Stimulated activated CD4-positive, alpha-beta T cell treated with anti-CD3 and anti-CD28 coated beads, Interleukin-12 subunit alpha, Interleukin-12 subunit beta, amount 100 ng/mL, for 48 hours (primary cell): ENCODE measurements at regions not wholly inside any gene's neighbourhood (a gene's known extent, or its start where the extent isn't known, plus 50 kb on each side); places are given as distances from the start of the nearest gene placed in this dataset.
"Not testable (repeated sequence)": the region's sequence is repeated elsewhere in the genome, so short reads cannot be mapped to it uniquely, and the experiment has no call there.

Experiments used
- DNase-seq, 3 donors: peaks; one replicate each; pipeline ENCODE4 v3.0.0-alpha.2; 2020; ENCODE audit warnings: low read depth in 2 of 3, low spot score in 1 of 3

- no peak for DNase-seq
These were observed 305.9 kb upstream of the USP25 start for GRCh38 chr21:15423676-15424445.

GRCh38 chr21:15425049-15425448, 304.7 kb upstream of the USP25 start:
- no peak for DNase-seq

- no peak for DNase-seq
These were observed 299.8 kb upstream of the USP25 start for GRCh38 chr21:15430023-15430422.

GRCh38 chr21:15430577-15430976, 299.2 kb upstream of the USP25 start:
- DNase-seq: no peak

- no peak for DNase-seq
These were observed 298.7 kb upstream of the USP25 start for GRCh38 chr21:15431053-15431452.

- no peak for DNase-seq
These were observed 296.7 kb upstream of the USP25 start for GRCh38 chr21:15433091-15433490.

GRCh38 chr21:15434163-15434905, 295.4 kb upstream of the USP25 start:
- DNase-seq: no peak

- DNase-seq: no peak
These were observed 293.8 kb upstream of the USP25 start for GRCh38 chr21:15436031-15436430.

GRCh38 chr21:15437883-15438282, 291.9 kb upstream of the USP25 start:
- no peak for DNase-seq

GRCh38 chr21:15439726-15440125, 290.1 kb upstream of the USP25 start:
- DNase-seq: no peak

- no peak for DNase-seq
These were observed 288.7 kb upstream of the USP25 start for GRCh38 chr21:15441060-15441493.

GRCh38 chr21:15441992-15442391, 287.8 kb upstream of the USP25 start:
- DNase-seq: no peak

GRCh38 chr21:15442743-15443469, 286.9 kb upstream of the USP25 start:
- DNase-seq: no peak

GRCh38 chr21:15443740-15444117, 286.1 kb upstream of the USP25 start:
- no peak for DNase-seq

GRCh38 chr21:15444118-15444960, 285.4 kb upstream of the USP25 start:
- DNase-seq: no peak

GRCh38 chr21:15445327-15445726, 284.5 kb upstream of the USP25 start:
- DNase-seq: no peak

GRCh38 chr21:15446223-15446622, 283.6 kb upstream of the USP25 start:
- DNase-seq: no peak

GRCh38 chr21:15449556-15449955, 280.2 kb upstream of the USP25 start:
- DNase-seq: no peak

GRCh38 chr21:15453261-15453660, 276.5 kb upstream of the USP25 start:
- DNase-seq: no peak

- DNase-seq: not testable (repeated sequence)
These were observed 276.0 kb upstream of the USP25 start for GRCh38 chr21:15453785-15454184.

GRCh38 chr21:15454931-15455330, 274.9 kb upstream of the USP25 start:
- DNase-seq: not testable (repeated sequence)
